BLaER1 treated with 17β-estradiol and CSF1 and Interleukin-3, amounts not matched to agents 10 nM and 100 nM (cell line): ENCODE measurements at regions not wholly inside any gene's neighbourhood (a gene's known extent, or its start where the extent isn't known, plus 50 kb on each side); places are given as distances from the start of the nearest gene placed in this dataset.
A peak's percentile ranks its signal among the peaks of the same experiment; 100 is the strongest.

Experiments used
- H3K27ac ChIP-seq, 11 experiments: shearing (Covaris generic); formaldehyde crosslinking; 2 replicates each; pipeline ENCODE4 v1.8.1; 2022
- H3K27me3 ChIP-seq, 11 experiments: shearing (Covaris generic); formaldehyde crosslinking; 2 replicates each; pipeline ENCODE4 v1.8.1; 2022
- H3K36me3 ChIP-seq, 11 experiments: shearing (Covaris generic); formaldehyde crosslinking; 2 replicates each; pipeline ENCODE4 v1.8.1; 2022
- H3K4me1 ChIP-seq, 10 experiments: shearing (Covaris generic); formaldehyde crosslinking; 2 replicates each; pipeline ENCODE4 v1.8.1; 2022
- H3K4me2 ChIP-seq, 11 experiments: shearing (Covaris generic); formaldehyde crosslinking; 2 replicates each; pipeline ENCODE4 v1.8.1; 2022
- H3K4me3 ChIP-seq, 10 experiments: shearing (Covaris generic); formaldehyde crosslinking; 2 replicates each; pipeline ENCODE4 v1.8.1; 2022
- H3K9ac ChIP-seq, 11 experiments: shearing (Covaris generic); formaldehyde crosslinking; 2 replicates each; pipeline ENCODE4 v1.8.1; 2022
- H3K9me3 ChIP-seq, 11 experiments: shearing (Covaris generic); formaldehyde crosslinking; replicated peaks in 1 of 11; 2 replicates each; pipeline ENCODE4 v1.8.1; 2022
- H4K20me1 ChIP-seq, 11 experiments: shearing (Covaris generic); formaldehyde crosslinking; 2 replicates each; pipeline ENCODE4 v1.8.1; 2022
- Cebpa-rat ChIP-seq, 11 experiments: shearing (Covaris generic); IDR thresholded peaks; 2 replicates each; pipeline ENCODE4 v1.8.1; 2022

GRCh38 chr2:74735009-74735408, 81.0 kb downstream of the SEMA4F start:
- H3K36me3 ChIP-seq, result peaks cover 0 to 7% (median 0%) of the 10 kb centered on the region in 11 experiments; a peak in 1 of 22 replicates
- peak overlapping the region in 3 of 11 experiments; percentile 12 to 27 (median 17); a peak in 2 of 22 replicates for H3K4me2 ChIP-seq
- H3K4me1 ChIP-seq, result peaks cover 0 to 31% (median 8%) of the 10 kb centered on the region in 10 experiments; a peak in 13 of 20 replicates
- TF ChIP-seq Cebpa-rat (IDR thresholded peaks at IDR 0.05), result no peak
- H3K27me3 ChIP-seq, result no peaks in the 10 kb centered on the region
- H3K9ac ChIP-seq, result no peak overlapping the region
- H3K9me3 ChIP-seq, result peaks cover 29 to 44% (median 39%) of the 10 kb centered on the region in 11 experiments
- H3K4me3 ChIP-seq, result no peak overlapping the region
- no peaks in the 10 kb centered on the region for H4K20me1 ChIP-seq
- H3K27ac ChIP-seq, result no peak overlapping the region

- Histone ChIP-seq H3K4me2 (peak overlapping the region in 3 of 11 experiments; percentile 12 to 27 (median 17); a peak in 4 of 22 replicates), H3K9ac (no peak overlapping the region), H4K20me1 (no peaks in the 10 kb centered on the region), H3K27me3 (no peaks in the 10 kb centered on the region), H3K36me3 (peaks cover 0 to 7% (median 0%) of the 10 kb centered on the region in 11 experiments; a peak in 1 of 22 replicates), H3K4me3 (no peak overlapping the region), H3K27ac (no peak overlapping the region), H3K4me1 (peaks cover 1 to 37% (median 9%) of the 10 kb centered on the region in 10 experiments; a peak in 17 of 20 replicates), H3K9me3 (peaks cover 24 to 38% (median 34%) of the 10 kb centered on the region in 11 experiments)
- TF ChIP-seq Cebpa-rat (IDR thresholded peaks at IDR 0.05), result no peak
Observed at GRCh38 chr2:74735564-74735963, 81.5 kb downstream of the SEMA4F start.

- Histone ChIP-seq H3K27me3 (no peaks in the 10 kb centered on the region), H3K4me1 (peaks cover 12 to 47% (median 19%) of the 10 kb centered on the region in 10 experiments)
- TF ChIP-seq Cebpa-rat (IDR thresholded peaks at IDR 0.05), result no peak
Observed at GRCh38 chr2:74736589-74736988, 82.5 kb downstream of the SEMA4F start.

GRCh38 chr2:74738586-74738985, 84.5 kb downstream of the SEMA4F start:
- no peak for TF ChIP-seq Cebpa-rat (IDR thresholded peaks at IDR 0.05)
- Histone ChIP-seq H4K20me1 (no peaks in the 10 kb centered on the region), H3K9me3 (peaks cover 19 to 33% (median 28%) of the 10 kb centered on the region in 11 experiments), H3K9ac (no peak overlapping the region), H3K4me3 (no peak overlapping the region), H3K4me1 (peaks cover 12 to 50% (median 27%) of the 10 kb centered on the region in 10 experiments; a peak in 19 of 20 replicates), H3K36me3 (peaks cover 0 to 7% (median 0%) of the 10 kb centered on the region in 11 experiments; a peak in 1 of 22 replicates), H3K27me3 (no peaks in the 10 kb centered on the region), H3K27ac (no peak overlapping the region), H3K4me2 (peak overlapping the region in 1 of 11 experiments; percentile 67; a peak in 1 of 22 replicates)

More at GRCh38 chr2:74736589-74736988, 82.5 kb downstream of the SEMA4F start:
- no peaks in the 10 kb centered on the region for H4K20me1 ChIP-seq
- H3K36me3 ChIP-seq, result peaks cover 0 to 7% (median 0%) of the 10 kb centered on the region in 11 experiments; a peak in 1 of 22 replicates
- no peak overlapping the region for H3K4me2 ChIP-seq
- no peak overlapping the region for H3K27ac ChIP-seq
- no peak overlapping the region for H3K9ac ChIP-seq
- peaks cover 19 to 33% (median 28%) of the 10 kb centered on the region in 11 experiments for H3K9me3 ChIP-seq
- H3K4me3 ChIP-seq, result no peak overlapping the region; a peak in 1 of 20 replicates

GRCh38 chr2:74739129-74739528, 85.1 kb downstream of the SEMA4F start:
- no peak for TF ChIP-seq Cebpa-rat (IDR thresholded peaks at IDR 0.05)
- peaks cover 0 to 7% (median 0%) of the 10 kb centered on the region in 11 experiments; a peak in 1 of 22 replicates for H3K36me3 ChIP-seq
- peaks cover 19 to 33% (median 28%) of the 10 kb centered on the region in 11 experiments for H3K9me3 ChIP-seq
- H4K20me1 ChIP-seq, result no peaks in the 10 kb centered on the region
- H3K4me3 ChIP-seq, result no peak overlapping the region
- H3K4me2 ChIP-seq, result peak overlapping the region in 3 of 11 experiments; percentile 67 to 80 (median 74); a peak in 4 of 22 replicates
- H3K27ac ChIP-seq, result no peak overlapping the region
- H3K27me3 ChIP-seq, result no peaks in the 10 kb centered on the region
- H3K4me1 ChIP-seq, result peaks cover 12 to 50% (median 27%) of the 10 kb centered on the region in 10 experiments; a peak in 19 of 20 replicates
- H3K9ac ChIP-seq, result no peak overlapping the region

GRCh38 chr2:74739733-74740241, 85.7 kb downstream of the SEMA4F start:
- peaks cover 19 to 33% (median 28%) of the 10 kb centered on the region in 11 experiments for H3K9me3 ChIP-seq
- TF ChIP-seq Cebpa-rat (IDR thresholded peaks at IDR 0.05), result no peak
- no peaks in the 10 kb centered on the region for H4K20me1 ChIP-seq
- H3K27me3 ChIP-seq, result no peaks in the 10 kb centered on the region
- H3K4me1 ChIP-seq, result peaks cover 12 to 50% (median 27%) of the 10 kb centered on the region in 10 experiments; a peak in 19 of 20 replicates
- H3K36me3 ChIP-seq, result peaks cover 0 to 7% (median 0%) of the 10 kb centered on the region in 11 experiments; a peak in 1 of 22 replicates
- H3K4me3 ChIP-seq, result no peak overlapping the region
- H3K9ac ChIP-seq, result no peak overlapping the region
- peak overlapping the region in 2 of 11 experiments; percentile 26 to 66; a peak in 2 of 22 replicates for H3K27ac ChIP-seq
- peak overlapping the region in 4 of 11 experiments; percentile 66 to 80 (median 70); a peak in 7 of 22 replicates for H3K4me2 ChIP-seq

- Histone ChIP-seq H3K9me3 (peaks cover 19 to 29% (median 25%) of the 10 kb centered on the region in 11 experiments), H3K27ac (peak overlapping the region in 2 of 11 experiments; percentile 26 to 66; a peak in 3 of 22 replicates), H3K4me1 (peaks cover 12 to 45% (median 27%) of the 10 kb centered on the region in 10 experiments; a peak in 19 of 20 replicates), H3K4me2 (peak overlapping the region in 6 of 11 experiments; percentile 4 to 80 (median 66); a peak in 13 of 22 replicates), H3K27me3 (no peaks in the 10 kb centered on the region), H3K9ac (no peak overlapping the region), H3K4me3 (no peak overlapping the region), H3K36me3 (peaks cover 0 to 7% (median 0%) of the 10 kb centered on the region in 11 experiments; a peak in 1 of 22 replicates), H4K20me1 (no peaks in the 10 kb centered on the region)
- no peak for TF ChIP-seq Cebpa-rat (IDR thresholded peaks at IDR 0.05)
Observed at GRCh38 chr2:74740395-74740740, 86.3 kb downstream of the SEMA4F start.

GRCh38 chr2:74740741-74741431, 86.8 kb downstream of the SEMA4F start:
- H3K27me3 ChIP-seq, result no peaks in the 10 kb centered on the region
- peaks cover 12 to 41% (median 27%) of the 10 kb centered on the region in 10 experiments; a peak in 19 of 20 replicates for H3K4me1 ChIP-seq
- peak overlapping the region in 4 of 11 experiments; percentile 55 to 66 (median 59); a peak in 8 of 22 replicates for H3K27ac ChIP-seq
- peaks cover 0 to 7% (median 0%) of the 10 kb centered on the region in 11 experiments; a peak in 1 of 22 replicates for H3K36me3 ChIP-seq
- H4K20me1 ChIP-seq, result no peaks in the 10 kb centered on the region
- peak overlapping the region; percentile 4 to 80 (median 40); a peak in 19 of 22 replicates for H3K4me2 ChIP-seq
- no peak for TF ChIP-seq Cebpa-rat (IDR thresholded peaks at IDR 0.05)
- no peak overlapping the region for H3K4me3 ChIP-seq
- H3K9me3 ChIP-seq, result peaks cover 17 to 24% (median 20%) of the 10 kb centered on the region in 11 experiments
- H3K9ac ChIP-seq, result peak overlapping the region in 3 of 11 experiments; percentile 22 to 30 (median 25); a peak in 2 of 22 replicates
